Astrocyte (in vitro differentiated cells and primary cell): ENCODE measurements at regions not wholly inside any gene's neighbourhood (a gene's known extent, or its start where the extent isn't known, plus 50 kb on each side); places are given as distances from the start of the nearest gene placed in this dataset.
"Not testable (repeated sequence)": the region's sequence is repeated elsewhere in the genome, so short reads cannot be mapped to it uniquely, and the experiment has no call there.

Experiments used
- EZH2 ChIP-seq: IDR thresholded peaks from 2 replicates; pipeline ENCODE4 v1.6.1; 2012; ENCODE audit warnings: mild to moderate bottlenecking, low read length, inconsistent platforms; ENCODE audit not compliant: insufficient read depth
- TF ChIP-seq, protein P1 (sequence below): IDR thresholded peaks from 2 replicates; pipeline ENCODE4 v1.5.1; 2011; ENCODE audit warnings: low read depth, mild to moderate bottlenecking, inconsistent platforms, low read length, moderate library complexity; ENCODE audit not compliant: insufficient read depth

DNA sequence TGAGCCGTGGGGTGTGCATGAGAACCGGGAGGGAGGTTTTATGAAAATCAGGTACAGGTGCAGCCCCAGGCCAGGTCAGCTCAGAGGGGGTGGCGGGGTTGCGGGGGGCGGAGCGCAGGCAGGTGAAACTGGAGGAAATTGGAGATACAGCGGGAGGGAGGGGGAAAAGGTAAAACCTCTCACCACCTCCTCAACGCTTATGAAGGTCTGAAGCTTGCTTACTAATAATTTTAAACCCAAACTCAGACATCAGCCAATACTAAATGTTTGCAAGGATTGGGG is 101.2 kb upstream of the GRK3 start:
- TF ChIP-seq EZH2: not testable (repeated sequence)
- TF ChIP-seq, protein P1, sequence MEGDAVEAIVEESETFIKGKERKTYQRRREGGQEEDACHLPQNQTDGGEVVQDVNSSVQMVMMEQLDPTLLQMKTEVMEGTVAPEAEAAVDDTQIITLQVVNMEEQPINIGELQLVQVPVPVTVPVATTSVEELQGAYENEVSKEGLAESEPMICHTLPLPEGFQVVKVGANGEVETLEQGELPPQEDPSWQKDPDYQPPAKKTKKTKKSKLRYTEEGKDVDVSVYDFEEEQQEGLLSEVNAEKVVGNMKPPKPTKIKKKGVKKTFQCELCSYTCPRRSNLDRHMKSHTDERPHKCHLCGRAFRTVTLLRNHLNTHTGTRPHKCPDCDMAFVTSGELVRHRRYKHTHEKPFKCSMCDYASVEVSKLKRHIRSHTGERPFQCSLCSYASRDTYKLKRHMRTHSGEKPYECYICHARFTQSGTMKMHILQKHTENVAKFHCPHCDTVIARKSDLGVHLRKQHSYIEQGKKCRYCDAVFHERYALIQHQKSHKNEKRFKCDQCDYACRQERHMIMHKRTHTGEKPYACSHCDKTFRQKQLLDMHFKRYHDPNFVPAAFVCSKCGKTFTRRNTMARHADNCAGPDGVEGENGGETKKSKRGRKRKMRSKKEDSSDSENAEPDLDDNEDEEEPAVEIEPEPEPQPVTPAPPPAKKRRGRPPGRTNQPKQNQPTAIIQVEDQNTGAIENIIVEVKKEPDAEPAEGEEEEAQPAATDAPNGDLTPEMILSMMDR: not testable (repeated sequence)
